Activated naive CD8-positive, alpha-beta T cell treated with anti-CD3 and anti-CD28 coated beads for 36 hours (primary cell): ENCODE measurements at regions not wholly inside any gene's neighbourhood (a gene's known extent, or its start where the extent isn't known, plus 50 kb on each side); places are given as distances from the start of the nearest gene placed in this dataset.

Experiments
- DNase-seq: peaks from one replicate; pipeline ENCODE4 v3.0.0; 2021
- H3K27ac Mint-ChIP-seq: one replicate; pipeline ENCODE4 v1.8.0; 2022; ENCODE audit warnings: mild to moderate bottlenecking, moderate library complexity, mixed read lengths
- H3K27me3 Mint-ChIP-seq: one replicate; pipeline ENCODE4 v1.8.0; 2022; ENCODE audit warnings: mild to moderate bottlenecking, mixed read lengths
- H3K36me3 Mint-ChIP-seq: one replicate; pipeline ENCODE4 v1.8.0; 2021; ENCODE audit warnings: mild to moderate bottlenecking, mixed read lengths
- H3K4me1 Mint-ChIP-seq: one replicate; pipeline ENCODE4 v1.8.0; 2021; ENCODE audit warnings: mixed read lengths
- H3K4me3 Mint-ChIP-seq: one replicate; pipeline ENCODE4 v1.8.0; 2022; ENCODE audit warnings: mild to moderate bottlenecking, moderate library complexity, mixed read lengths
- H3K9me3 Mint-ChIP-seq: one replicate; pipeline ENCODE4 v1.8.0; 2022; ENCODE audit warnings: mixed read lengths

GRCh38 chr7:121519548-121520521 is 123.7 kb upstream of the FAM3C start:
- Mint-ChIP-seq H3K9me3 (no peaks in the 10 kb centered on the region), H3K27ac (no peak overlapping the region), H3K4me3 (no peak overlapping the region), H3K36me3 (peaks cover 3% of the 10 kb centered on the region), H3K4me1 (peaks cover 6% of the 10 kb centered on the region), H3K27me3 (no peaks in the 10 kb centered on the region)
- DNase-seq = no peak

DNA sequence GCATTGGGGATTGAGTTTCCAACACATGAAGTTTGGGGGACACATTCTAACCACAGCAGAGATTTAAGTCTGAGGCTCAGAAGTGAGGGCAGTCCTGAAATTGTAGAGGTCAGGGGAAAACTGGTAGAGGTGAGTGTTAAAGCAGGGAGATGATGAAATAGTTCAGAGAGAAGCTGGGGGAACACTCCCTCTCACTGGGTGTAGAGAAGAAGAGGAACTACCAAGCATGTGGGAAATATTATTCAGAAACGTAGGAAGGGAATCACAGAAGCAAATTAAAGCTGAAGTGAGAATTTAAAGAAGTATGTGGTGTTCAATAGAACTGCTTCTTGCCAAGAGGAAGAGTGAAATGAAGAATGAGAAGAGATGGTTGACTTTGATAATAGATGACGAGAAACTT is 121.5 kb upstream of the FAM3C start:
- Mint-ChIP-seq H3K4me1 (peaks cover 6% of the 10 kb centered on the region), H3K9me3 (no peaks in the 10 kb centered on the region), H3K36me3 (peaks cover 3% of the 10 kb centered on the region), H3K4me3 (no peak overlapping the region), H3K27ac (no peak overlapping the region), H3K27me3 (no peaks in the 10 kb centered on the region)
- no peak for DNase-seq

GRCh38 chr7:121516821-121517220 is 120.7 kb upstream of the FAM3C start:
- H3K36me3 Mint-ChIP-seq = peaks cover 3% of the 10 kb centered on the region
- no peak overlapping the region for H3K27ac Mint-ChIP-seq
- no peak overlapping the region for H3K4me3 Mint-ChIP-seq
- peaks cover 6% of the 10 kb centered on the region for H3K4me1 Mint-ChIP-seq
- H3K9me3 Mint-ChIP-seq = peaks cover 2% of the 10 kb centered on the region
- no peak for DNase-seq
- H3K27me3 Mint-ChIP-seq = peaks cover 3% of the 10 kb centered on the region

GRCh38 chr7:121515630-121516401 is 119.7 kb upstream of the FAM3C start:
- peaks cover 3% of the 10 kb centered on the region for H3K27me3 Mint-ChIP-seq
- no peak overlapping the region for H3K4me3 Mint-ChIP-seq
- H3K27ac Mint-ChIP-seq = no peak overlapping the region
- H3K9me3 Mint-ChIP-seq = peaks cover 6% of the 10 kb centered on the region
- peaks cover 6% of the 10 kb centered on the region for H3K4me1 Mint-ChIP-seq
- peaks cover 3% of the 10 kb centered on the region for H3K36me3 Mint-ChIP-seq
- no peak for DNase-seq

- Mint-ChIP-seq H3K4me1 (peaks cover 2% of the 10 kb centered on the region), H3K36me3 (peaks cover 3% of the 10 kb centered on the region), H3K4me3 (no peak overlapping the region), H3K9me3 (peaks cover 11% of the 10 kb centered on the region), H3K27ac (no peak overlapping the region), H3K27me3 (peaks cover 3% of the 10 kb centered on the region)
- DNase-seq = no peak
Observed at GRCh38 chr7:121515229-121515628, 119.1 kb upstream of the FAM3C start.

DNA sequence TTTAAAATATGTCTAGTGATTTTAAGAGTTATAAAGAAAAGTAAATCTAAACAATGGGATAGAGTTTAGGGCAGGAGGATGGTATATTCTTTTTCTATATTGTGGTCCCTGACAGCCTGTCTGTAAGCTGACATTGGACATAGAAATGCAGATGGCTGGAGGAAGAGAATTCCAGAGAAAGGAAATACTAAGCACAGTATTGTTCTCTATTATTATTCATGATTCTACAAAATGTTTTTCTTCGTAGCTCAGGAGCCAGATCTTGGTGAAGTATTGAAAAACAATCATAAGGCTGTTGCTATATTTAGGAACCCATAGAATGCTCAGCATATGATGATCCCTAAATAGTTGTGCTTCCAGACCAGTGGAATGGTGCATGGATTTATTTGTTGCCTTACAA is 117.0 kb upstream of the FAM3C start:
- Mint-ChIP-seq H3K36me3 (no peaks in the 10 kb centered on the region), H3K27me3 (peaks cover 13% of the 10 kb centered on the region), H3K4me3 (no peak overlapping the region), H3K9me3 (peaks cover 16% of the 10 kb centered on the region), H3K27ac (no peak overlapping the region), H3K4me1 (no peaks in the 10 kb centered on the region)
- DNase-seq = no peak

- no peak overlapping the region for H3K4me3 Mint-ChIP-seq
- no peak for DNase-seq
- H3K9me3 Mint-ChIP-seq = peaks cover 26% of the 10 kb centered on the region
- H3K27me3 Mint-ChIP-seq = peaks cover 13% of the 10 kb centered on the region
- peak overlapping the region; percentile 14 for H3K27ac Mint-ChIP-seq
- H3K36me3 Mint-ChIP-seq = no peaks in the 10 kb centered on the region
- H3K4me1 Mint-ChIP-seq = no peaks in the 10 kb centered on the region
Observed at GRCh38 chr7:121510858-121511482, 114.9 kb upstream of the FAM3C start.

DNA sequence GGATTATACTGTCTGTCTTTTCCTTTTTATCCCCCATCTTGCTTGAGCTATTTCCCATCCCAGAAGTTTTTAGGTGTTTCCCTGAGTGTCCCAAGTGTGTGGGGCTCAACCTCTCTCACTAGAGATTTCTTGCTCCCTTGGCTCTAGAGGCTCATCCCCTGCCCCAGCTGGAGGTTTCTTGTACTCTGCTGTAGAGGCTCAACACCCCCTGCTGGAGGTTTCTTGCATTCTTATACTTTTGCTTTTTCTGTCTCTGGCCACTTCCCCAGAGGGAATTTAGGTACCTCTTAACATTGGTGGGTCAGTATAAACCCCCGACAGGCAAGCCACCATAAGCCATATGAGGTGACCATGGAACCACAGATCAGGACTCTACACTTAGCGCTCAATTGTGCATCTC is 114.2 kb upstream of the FAM3C start:
- Mint-ChIP-seq H3K36me3 (peaks cover 3% of the 10 kb centered on the region), H3K4me1 (no peaks in the 10 kb centered on the region), H3K9me3 (peaks cover 33% of the 10 kb centered on the region), H3K4me3 (no peak overlapping the region), H3K27ac (no peak overlapping the region), H3K27me3 (peaks cover 13% of the 10 kb centered on the region)
- DNase-seq = no peak

- H3K9me3 Mint-ChIP-seq = peaks cover 43% of the 10 kb centered on the region
- peaks cover 5% of the 10 kb centered on the region for H3K4me1 Mint-ChIP-seq
- peaks cover 10% of the 10 kb centered on the region for H3K36me3 Mint-ChIP-seq
- no peak overlapping the region for H3K27ac Mint-ChIP-seq
- H3K4me3 Mint-ChIP-seq = no peak overlapping the region
- DNase-seq = no peak
- peaks cover 10% of the 10 kb centered on the region for H3K27me3 Mint-ChIP-seq
Observed at GRCh38 chr7:121505540-121506182, 109.6 kb upstream of the FAM3C start.

- no peak overlapping the region for H3K4me3 Mint-ChIP-seq
- no peak overlapping the region for H3K27ac Mint-ChIP-seq
- H3K27me3 Mint-ChIP-seq = peaks cover 10% of the 10 kb centered on the region
- H3K9me3 Mint-ChIP-seq = peaks cover 38% of the 10 kb centered on the region
- no peak for DNase-seq
- peaks cover 10% of the 10 kb centered on the region for H3K36me3 Mint-ChIP-seq
- peaks cover 11% of the 10 kb centered on the region for H3K4me1 Mint-ChIP-seq
Observed at GRCh38 chr7:121505021-121505420, 108.9 kb upstream of the FAM3C start.

DNA sequence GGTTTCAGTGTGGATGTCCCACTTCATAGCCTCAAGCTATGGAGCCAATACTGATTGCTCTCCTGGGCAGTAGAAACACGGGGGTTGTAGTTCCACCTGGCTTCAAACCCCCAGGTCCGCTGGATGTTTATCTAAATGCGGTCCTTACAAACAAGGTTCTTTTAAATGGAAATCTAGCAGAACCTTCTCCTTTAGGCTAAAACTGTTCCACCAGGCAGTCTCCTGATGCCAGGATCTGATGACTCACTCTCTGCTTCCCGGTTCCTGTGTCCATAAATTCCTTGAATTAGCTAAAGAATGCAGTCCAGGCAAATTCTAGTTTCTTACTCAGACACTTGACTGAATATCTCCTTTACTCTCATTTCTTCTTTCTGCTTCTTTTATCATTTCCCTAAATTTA is 108.4 kb upstream of the FAM3C start:
- Mint-ChIP-seq H3K36me3 (peaks cover 10% of the 10 kb centered on the region), H3K4me1 (peaks cover 16% of the 10 kb centered on the region), H3K27me3 (peaks cover 6% of the 10 kb centered on the region), H3K9me3 (peaks cover 35% of the 10 kb centered on the region), H3K4me3 (no peak overlapping the region), H3K27ac (no peak overlapping the region)
- no peak for DNase-seq

GRCh38 chr7:121503730-121504129 is 107.6 kb upstream of the FAM3C start:
- Mint-ChIP-seq H3K4me3 (no peak overlapping the region), H3K4me1 (peaks cover 21% of the 10 kb centered on the region), H3K27me3 (no peaks in the 10 kb centered on the region), H3K27ac (no peak overlapping the region), H3K9me3 (peaks cover 35% of the 10 kb centered on the region), H3K36me3 (peaks cover 10% of the 10 kb centered on the region)
- no peak for DNase-seq

DNA sequence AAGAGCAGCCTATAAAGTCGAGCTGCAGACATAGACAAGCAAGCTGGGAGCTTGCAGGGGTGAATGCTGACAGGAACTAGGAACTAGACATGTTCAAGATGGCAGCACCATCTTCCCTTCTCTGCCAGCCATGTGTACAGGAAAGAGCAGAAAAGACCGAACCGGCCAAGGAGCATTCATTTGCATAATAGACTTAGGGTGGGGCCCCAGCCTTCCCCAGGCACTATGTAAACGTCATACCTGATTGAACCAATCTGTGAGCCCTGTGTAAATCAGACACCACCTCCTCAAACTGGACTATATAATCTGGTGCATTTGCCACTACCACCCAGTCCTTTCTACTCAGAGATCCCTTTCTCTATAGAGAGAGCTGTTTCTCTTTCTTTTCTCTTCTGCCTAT is 106.9 kb upstream of the FAM3C start:
- Mint-ChIP-seq H3K27me3 (no peaks in the 10 kb centered on the region), H3K27ac (no peak overlapping the region), H3K9me3 (peaks cover 35% of the 10 kb centered on the region), H3K36me3 (peaks cover 10% of the 10 kb centered on the region), H3K4me1 (peaks cover 21% of the 10 kb centered on the region), H3K4me3 (no peak overlapping the region)
- no peak for DNase-seq

DNA sequence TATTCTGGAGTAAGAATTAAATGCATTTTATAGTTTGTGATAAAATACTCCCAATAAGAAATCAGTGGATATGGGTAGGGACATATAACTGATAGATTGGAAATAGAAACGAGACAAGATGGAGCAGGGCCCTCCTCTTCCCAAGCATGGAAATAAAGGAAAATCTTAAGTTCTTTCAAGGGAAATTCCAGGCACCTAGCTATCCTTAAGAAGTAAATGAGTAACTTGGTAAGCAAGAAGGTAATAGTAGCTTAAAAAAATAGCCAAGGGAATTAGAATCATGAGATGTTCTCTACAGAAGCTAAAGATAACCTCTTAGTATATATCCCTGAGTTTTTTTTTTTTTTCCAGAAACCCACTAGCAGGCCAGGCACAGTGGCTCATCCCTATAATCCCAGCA is 105.5 kb upstream of the FAM3C start:
- no peak for DNase-seq
- peaks cover 14% of the 10 kb centered on the region for H3K36me3 Mint-ChIP-seq
- H3K9me3 Mint-ChIP-seq = peaks cover 35% of the 10 kb centered on the region
- peaks cover 21% of the 10 kb centered on the region for H3K4me1 Mint-ChIP-seq
- peaks cover 6% of the 10 kb centered on the region for H3K27me3 Mint-ChIP-seq
- no peak overlapping the region for H3K4me3 Mint-ChIP-seq
- no peak overlapping the region for H3K27ac Mint-ChIP-seq
